ENCODE measurements at regions not wholly inside any gene's neighbourhood (a gene's known extent, or its start where the extent isn't known, plus 50 kb on each side); places are given as distances from the start of the nearest gene placed in this dataset.

- H3K4me1 Mint-ChIP-seq: no peaks in the 10 kb centered on the region
- no peak overlapping the region for H3K4me3 ChIP-seq (ENCODE audit: low read length)
- no peak overlapping the region for H3K4me3 Mint-ChIP-seq
- H3K27me3 Mint-ChIP-seq (ENCODE audit: low read depth in 2 of 2): no peaks in the 10 kb centered on the region
- H3K27ac Mint-ChIP-seq: no peak overlapping the region
- H3K27me3 ChIP-seq (ENCODE audit: control insufficient read depth, insufficient read depth, low read length): no peaks in the 10 kb centered on the region
- H3K9me3 Mint-ChIP-seq: peaks cover 4 to 5% of the 10 kb centered on the region in 2 donors
- ATAC-seq (no peak), DNase-seq (no peak)
- H3K9me3 ChIP-seq (ENCODE audit: control insufficient read depth, insufficient read depth, low read length): no peaks in the 10 kb centered on the region
- no peak overlapping the region for H3K27ac ChIP-seq (ENCODE audit: low read length)
- TF ChIP-seq CTCF (IDR thresholded peaks at IDR 0.05): no peak
- 95% methylated on average over 2 of the region's 2 CpGs for WGBS (ENCODE audit: insufficient coverage)
- intact Hi-C loops (cut with micrococcal nuclease): no loop called here
- no peaks in the 10 kb centered on the region for H3K36me3 Mint-ChIP-seq
- no peaks in the 10 kb centered on the region for H3K4me1 ChIP-seq (ENCODE audit: control insufficient read depth, insufficient read depth, low read length)
- H3K36me3 ChIP-seq (ENCODE audit: control insufficient read depth, insufficient read depth, low read length): no peaks in the 10 kb centered on the region
These were observed 547.0 kb downstream of the ARAP2 start for GRCh38 chr4:35697210-35697736.

GRCh38 chr4:35700663-35701062 lies 543.7 kb downstream of the ARAP2 start:
- H3K27me3 Mint-ChIP-seq (ENCODE audit: low read depth in 2 of 2): no peaks in the 10 kb centered on the region
- H3K36me3 Mint-ChIP-seq: no peaks in the 10 kb centered on the region
- no peaks in the 10 kb centered on the region for H3K4me1 ChIP-seq (ENCODE audit: control insufficient read depth, insufficient read depth, low read length)
- intact Hi-C loops (cut with micrococcal nuclease): no loop called here
- H3K27ac Mint-ChIP-seq: no peak overlapping the region
- H3K9me3 ChIP-seq (ENCODE audit: control insufficient read depth, insufficient read depth, low read length): no peaks in the 10 kb centered on the region
- no peak overlapping the region for H3K4me3 ChIP-seq (ENCODE audit: low read length)
- DNase-seq (no peak), ATAC-seq (no peak)
- H3K4me1 Mint-ChIP-seq: no peaks in the 10 kb centered on the region
- WGBS (ENCODE audit: insufficient coverage): 81% methylated on average over 2 of the region's 2 CpGs
- TF ChIP-seq CTCF (IDR thresholded peaks at IDR 0.05): no peak
- no peak overlapping the region for H3K27ac ChIP-seq (ENCODE audit: low read length)
- peaks cover 4 to 5% of the 10 kb centered on the region in 2 donors for H3K9me3 Mint-ChIP-seq
- no peak overlapping the region for H3K4me3 Mint-ChIP-seq
- H3K36me3 ChIP-seq (ENCODE audit: control insufficient read depth, insufficient read depth, low read length): no peaks in the 10 kb centered on the region
- no peaks in the 10 kb centered on the region for H3K27me3 ChIP-seq (ENCODE audit: control insufficient read depth, insufficient read depth, low read length)

GRCh38 chr4:35709080-35709479 lies 535.2 kb downstream of the ARAP2 start:
- no peaks in the 10 kb centered on the region for H3K27me3 ChIP-seq (ENCODE audit: control insufficient read depth, insufficient read depth, low read length)
- DNase-seq (no peak), ATAC-seq (no peak)
- Mint-ChIP-seq H3K27me3 (ENCODE audit: low read depth in 2 of 2) (no peaks in the 10 kb centered on the region), H3K4me3 (no peak overlapping the region), H3K36me3 (peaks cover 23% of the 10 kb centered on the region), H3K9me3 (peaks cover 18% of the 10 kb centered on the region in 2 donors), H3K4me1 (no peaks in the 10 kb centered on the region), H3K27ac (no peak overlapping the region)
- no peak overlapping the region for H3K4me3 ChIP-seq (ENCODE audit: low read length)
- H3K9me3 ChIP-seq (ENCODE audit: control insufficient read depth, insufficient read depth, low read length): peaks cover 23% of the 10 kb centered on the region
- no peaks in the 10 kb centered on the region for H3K36me3 ChIP-seq (ENCODE audit: control insufficient read depth, insufficient read depth, low read length)
- H3K27ac ChIP-seq (ENCODE audit: low read length): no peak overlapping the region
- 78% methylated on average over 2 of the region's 2 CpGs for WGBS (ENCODE audit: insufficient coverage)
- no peaks in the 10 kb centered on the region for H3K4me1 ChIP-seq (ENCODE audit: control insufficient read depth, insufficient read depth, low read length)
- TF ChIP-seq CTCF (IDR thresholded peaks at IDR 0.05): no peak
- intact Hi-C loops (cut with micrococcal nuclease): no loop called here

GRCh38 chr4:35710343-35710742 lies 534.0 kb downstream of the ARAP2 start:
- DNase-seq: no peak
- Histone ChIP-seq H3K27ac (ENCODE audit: low read length) (no peak overlapping the region), H3K9me3 (ENCODE audit: control insufficient read depth, insufficient read depth, low read length) (peaks cover 23% of the 10 kb centered on the region), H3K4me1 (ENCODE audit: control insufficient read depth, insufficient read depth, low read length) (no peaks in the 10 kb centered on the region), H3K27me3 (ENCODE audit: control insufficient read depth, insufficient read depth, low read length) (no peaks in the 10 kb centered on the region), H3K4me3 (ENCODE audit: low read length) (no peak overlapping the region), H3K36me3 (ENCODE audit: control insufficient read depth, insufficient read depth, low read length) (no peaks in the 10 kb centered on the region)
- no peaks in the 10 kb centered on the region for H3K27me3 Mint-ChIP-seq (ENCODE audit: low read depth in 2 of 2)
- TF ChIP-seq CTCF (IDR thresholded peaks at IDR 0.05): no peak
- no peak overlapping the region for H3K4me3 Mint-ChIP-seq
- WGBS (ENCODE audit: insufficient coverage): 74% methylated on average over 2 of the region's 3 CpGs
- intact Hi-C loops (cut with micrococcal nuclease): no loop called here
- no peaks in the 10 kb centered on the region for H3K4me1 Mint-ChIP-seq
- H3K9me3 Mint-ChIP-seq: peaks cover 22 to 23% of the 10 kb centered on the region in 2 donors
- peaks cover 30% of the 10 kb centered on the region for H3K36me3 Mint-ChIP-seq
- H3K27ac Mint-ChIP-seq: no peak overlapping the region
- ATAC-seq: no peak

Data from natural killer cell (primary cell).